HL-60 (cell line): ENCODE measurements at regions not wholly inside any gene's neighbourhood (a gene's known extent, or its start where the extent isn't known, plus 50 kb on each side); places are given as distances from the start of the nearest gene placed in this dataset.

ENCODE experiments used
- DNase-seq, 2 experiments: peaks; one replicate each; pipeline ENCODE4 v3.0.0-alpha.2; 2010 to 2020; ENCODE audit warnings: low read depth in 1 of 2, low spot score in 1 of 2
- H3K27ac ChIP-seq: fragments of 250-450 bp; sonication (Bioruptor Pico); replicated peaks from 2 replicates; pipeline ENCODE4 v1.5.1; 2020; ENCODE audit warnings: mild to moderate bottlenecking, moderate library complexity
- H3K27me3 ChIP-seq: fragments of 250-450 bp; sonication (Bioruptor Pico); 2 replicates; pipeline ENCODE4 v1.5.1; 2021; ENCODE audit warnings: mild to moderate bottlenecking, moderate library complexity; ENCODE audit not compliant: insufficient read depth, poor library complexity, severe bottlenecking
- H3K4me3 ChIP-seq: replicated peaks from 2 replicates; pipeline ENCODE4 v1.5.1; 2011; ENCODE audit warnings: mild to moderate bottlenecking, control low read depth, low read length; ENCODE audit not compliant: insufficient read depth
- CTCF ChIP-seq: IDR thresholded peaks from one replicate; pipeline ENCODE4 v1.5.1; 2011; ENCODE audit warnings: low read length, control low read depth, inconsistent platforms; ENCODE audit not compliant: insufficient read depth
- GABPA ChIP-seq: IDR thresholded peaks from 2 replicates; pipeline ENCODE4 v1.6.1; 2012; ENCODE audit warnings: low read depth
- POLR2AphosphoS5 ChIP-seq: IDR thresholded peaks from 2 replicates; pipeline ENCODE4 v1.6.1; 2012; ENCODE audit warnings: low read depth
- REST ChIP-seq: IDR thresholded peaks from 2 replicates; pipeline ENCODE4 v1.6.1; 2012; ENCODE audit warnings: low read depth; ENCODE audit not compliant: insufficient replicate concordance
- SPI1 ChIP-seq: IDR thresholded peaks from 2 replicates; pipeline ENCODE4 v1.6.1; 2012; ENCODE audit warnings: low read depth, mild to moderate bottlenecking, borderline replicate concordance

- Histone ChIP-seq H3K27ac (no peak overlapping the region), H3K4me3 (no peak overlapping the region), H3K27me3 (no peaks in the 10 kb centered on the region)
- DNase-seq, result no peak
- no peak for TF ChIP-seq SPI1
- TF ChIP-seq CTCF, result no peak
- no peak for TF ChIP-seq GABPA
- no peak for TF ChIP-seq REST
- no peak for TF ChIP-seq POLR2AphosphoS5
Observed at GRCh38 chr4:140257461-140258305, 103.7 kb upstream of the MAML3 start.

- H3K27me3 ChIP-seq, result no peaks in the 10 kb centered on the region
- no peak overlapping the region for H3K4me3 ChIP-seq
- H3K27ac ChIP-seq, result no peak overlapping the region
- TF ChIP-seq POLR2AphosphoS5, result no peak
- no peak for TF ChIP-seq REST
- TF ChIP-seq GABPA, result no peak
- no peak for TF ChIP-seq CTCF
- no peak for TF ChIP-seq SPI1
- no peak for DNase-seq
Observed at GRCh38 chr4:140256941-140257340, 103.0 kb upstream of the MAML3 start.

- H3K4me3 ChIP-seq, result no peak overlapping the region
- H3K27ac ChIP-seq, result no peak overlapping the region
Observed at GRCh38 chr4:140256335-140256734, 102.4 kb upstream of the MAML3 start.

More at GRCh38 chr4:140256335-140256734, 102.4 kb upstream of the MAML3 start:
- DNase-seq, result no peak
- TF ChIP-seq GABPA, result no peak
- no peak for TF ChIP-seq REST
- TF ChIP-seq SPI1, result no peak
- TF ChIP-seq CTCF, result no peak
- TF ChIP-seq POLR2AphosphoS5, result no peak
- no peaks in the 10 kb centered on the region for H3K27me3 ChIP-seq
